Neural cell (in vitro differentiated cells): ENCODE measurements at regions not wholly inside any gene's neighbourhood (a gene's known extent, or its start where the extent isn't known, plus 50 kb on each side); places are given as distances from the start of the nearest gene placed in this dataset.

Experiments used
- H2AFZ ChIP-seq: fragments of 200-600, 300-800 bp; sonication (generic), shearing (Covaris generic); 2 replicates; pipeline ENCODE4 v1.6.0; 2014; ENCODE audit warnings: low read depth, mild to moderate bottlenecking, antibody characterized with exemption, low read length, moderate library complexity
- H3F3A ChIP-seq: fragments of 200-600 bp; shearing (Covaris generic); 2 replicates; pipeline ENCODE4 v1.6.1; 2016; ENCODE audit warnings: mild to moderate bottlenecking, moderate library complexity, mixed read lengths, antibody characterized with exemption, low read length; ENCODE audit not compliant: insufficient read depth, poor library complexity, severe bottlenecking
- H3K27ac ChIP-seq: fragments of 200-600, 300-800 bp; sonication (generic), shearing (Covaris generic); 2 replicates; pipeline ENCODE4 v1.5.1; 2014; ENCODE audit warnings: mild to moderate bottlenecking, low read length, moderate library complexity
- H3K27me3 ChIP-seq: fragments of 300-800, 200-600 bp; sonication (generic), shearing (Covaris generic); 2 replicates; pipeline ENCODE4 v1.6.0; 2014; ENCODE audit warnings: mild to moderate bottlenecking, low read depth, low read length, moderate library complexity; ENCODE audit not compliant: insufficient read depth
- H3K36me3 ChIP-seq: fragments of 300-800, 200-600 bp; sonication (generic), shearing (Covaris generic); 2 replicates; pipeline ENCODE4 v1.5.1; 2014; ENCODE audit warnings: mild to moderate bottlenecking, antibody characterized with exemption, low read length, moderate library complexity; ENCODE audit not compliant: insufficient read depth
- H3K4me2 ChIP-seq: fragments of 300-800, 200-600 bp; sonication (generic), shearing (Covaris generic); 2 replicates; pipeline ENCODE4 v1.6.0; 2014; ENCODE audit warnings: mild to moderate bottlenecking, low read length
- H3K4me3 ChIP-seq: fragments of 300-800, 200-600 bp; sonication (generic), shearing (Covaris generic); 2 replicates; pipeline ENCODE4 v1.5.1; 2014; ENCODE audit warnings: mild to moderate bottlenecking, low read length, moderate library complexity
- H3K79me2 ChIP-seq: fragments of 200-600 bp; shearing (Covaris generic); replicated peaks from 2 replicates; pipeline ENCODE4 v1.6.0; 2014; ENCODE audit warnings: mild to moderate bottlenecking, low read length, moderate library complexity; ENCODE audit not compliant: insufficient read depth
- H3K9ac ChIP-seq: fragments of 300-800, 200-600 bp; sonication (generic), shearing (Covaris generic); 2 replicates; pipeline ENCODE4 v1.6.1; 2016; ENCODE audit warnings: mild to moderate bottlenecking, low read length, mixed read lengths
- H3K9me2 ChIP-seq: fragments of 200-600 bp; shearing (Covaris generic); 2 replicates; pipeline ENCODE4 v1.6.1; 2016; ENCODE audit warnings: mild to moderate bottlenecking, low read length, mixed read lengths; ENCODE audit not compliant: insufficient read depth
- H3K9me3 ChIP-seq: fragments of 200-600, 300-800 bp; sonication (generic), shearing (Covaris generic); 2 replicates; pipeline ENCODE4 v1.6.1; 2016; ENCODE audit warnings: mild to moderate bottlenecking, mixed run types, low read length, moderate library complexity, mixed read lengths
- H4K20me1 ChIP-seq: fragments of 200-600 bp; shearing (Covaris generic); 2 replicates; pipeline ENCODE4 v1.6.1; 2016; ENCODE audit warnings: mild to moderate bottlenecking, mixed run types; ENCODE audit not compliant: insufficient read depth
- CTCF ChIP-seq: fragments of 450-650 bp; IDR thresholded peaks from 2 replicates; pipeline ENCODE4 v1.5.1; 2014; ENCODE audit warnings: antibody characterized with exemption, mild to moderate bottlenecking, moderate library complexity; ENCODE audit not compliant: poor library complexity, severe bottlenecking
- EP300 ChIP-seq: fragments of 450-650 bp; conservative IDR thresholded peaks from 2 replicates; pipeline ENCODE4 v1.6.1; 2014; ENCODE audit warnings: antibody characterized with exemption, mild to moderate bottlenecking, moderate library complexity; ENCODE audit not compliant: poor library complexity, severe bottlenecking
- EZH2 ChIP-seq: fragments of 200-600, 300-800 bp; shearing (Covaris generic), sonication (generic); IDR thresholded peaks from 2 replicates; pipeline ENCODE4 v1.6.1; 2014; ENCODE audit warnings: antibody characterized with exemption, low read length, borderline replicate concordance, mild to moderate bottlenecking; ENCODE audit not compliant: insufficient read depth, poor library complexity, severe bottlenecking
- MXI1 ChIP-seq: fragments of 450-650 bp; conservative IDR thresholded peaks from 2 replicates; pipeline ENCODE4 v1.6.1; 2014; ENCODE audit warnings: antibody characterized with exemption, mild to moderate bottlenecking; ENCODE audit not compliant: poor library complexity, severe bottlenecking
- POLR2AphosphoS5 ChIP-seq: IDR thresholded peaks from 2 replicates; pipeline ENCODE4 v1.6.1; 2012
- REST ChIP-seq: IDR thresholded peaks from 2 replicates; pipeline ENCODE4 v1.6.1; 2012; ENCODE audit warnings: borderline replicate concordance
- TAF1 ChIP-seq: IDR thresholded peaks from 2 replicates; pipeline ENCODE4 v1.6.1; 2012; ENCODE audit warnings: low read depth

- Histone ChIP-seq H3K36me3 (no peaks in the 10 kb centered on the region), H3K4me3 (no peak overlapping the region), H4K20me1 (no peaks in the 10 kb centered on the region), H3K4me2 (no peak overlapping the region), H3K27ac (no peak overlapping the region), H3K27me3 (no peaks in the 10 kb centered on the region), H2AFZ (no peak overlapping the region), H3K9me2 (no peaks in the 10 kb centered on the region), H3K9ac (no peak overlapping the region), H3F3A (no peaks in the 10 kb centered on the region), H3K9me3 (no peaks in the 10 kb centered on the region), H3K79me2 (no peaks in the 10 kb centered on the region)
- TF ChIP-seq REST (no peak), MXI1 (no peak), CTCF (no peak), POLR2AphosphoS5 (no peak), EZH2 (no peak), EP300 (no peak), TAF1 (no peak)
Observed at GRCh38 chr18:61155586-61155985, 177.6 kb upstream of the CDH20 start.

GRCh38 chr18:61157451-61157850 is 175.8 kb upstream of the CDH20 start:
- H3K79me2 ChIP-seq, result no peaks in the 10 kb centered on the region
- no peaks in the 10 kb centered on the region for H3F3A ChIP-seq
- no peaks in the 10 kb centered on the region for H3K9me2 ChIP-seq
- no peaks in the 10 kb centered on the region for H3K27me3 ChIP-seq
- H2AFZ ChIP-seq, result no peak overlapping the region
- no peak overlapping the region for H3K4me3 ChIP-seq
- H3K36me3 ChIP-seq, result no peaks in the 10 kb centered on the region
- TF ChIP-seq MXI1, result no peak
- no peak for TF ChIP-seq POLR2AphosphoS5
- TF ChIP-seq EP300, result no peak
- TF ChIP-seq CTCF, result no peak
- TF ChIP-seq TAF1, result no peak
- no peak overlapping the region for H3K4me2 ChIP-seq
- no peaks in the 10 kb centered on the region for H4K20me1 ChIP-seq
- no peaks in the 10 kb centered on the region for H3K9me3 ChIP-seq
- no peak overlapping the region for H3K9ac ChIP-seq
- H3K27ac ChIP-seq, result no peak overlapping the region
